ENCODE measurements at regions not wholly inside any gene's neighbourhood (a gene's known extent, or its start where the extent isn't known, plus 50 kb on each side); places are given as distances from the start of the nearest gene placed in this dataset.

DNA sequence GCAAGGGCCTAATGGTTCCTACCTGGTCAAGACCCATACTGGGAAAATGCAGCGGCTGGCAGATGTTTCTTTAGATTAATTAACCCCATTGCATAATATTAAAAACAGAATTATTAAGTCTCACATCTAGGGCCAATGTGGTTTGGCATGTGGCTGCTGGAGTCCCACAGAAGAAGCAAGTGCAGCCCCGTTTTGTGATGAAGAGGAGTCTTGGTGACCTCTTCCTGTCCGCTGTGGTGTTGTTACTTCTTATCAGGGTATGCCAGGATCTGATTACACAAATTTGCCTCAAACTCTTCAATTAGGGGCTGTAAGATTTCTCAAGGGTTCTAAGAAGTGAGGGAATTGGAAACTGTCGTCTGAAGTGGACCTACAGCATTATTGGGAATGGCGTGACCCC, 240.3 kb downstream of the SEC23IP start:
- no peak overlapping the region for H3K27ac ChIP-seq
- no peaks in the 10 kb centered on the region for H3K4me1 ChIP-seq
- WGBS, 2 donors, result 45 to 66% methylated on average over 5 of the region's 5 CpGs
- H3K9me3 ChIP-seq, result no peaks in the 10 kb centered on the region
- TF ChIP-seq, protein P1, sequence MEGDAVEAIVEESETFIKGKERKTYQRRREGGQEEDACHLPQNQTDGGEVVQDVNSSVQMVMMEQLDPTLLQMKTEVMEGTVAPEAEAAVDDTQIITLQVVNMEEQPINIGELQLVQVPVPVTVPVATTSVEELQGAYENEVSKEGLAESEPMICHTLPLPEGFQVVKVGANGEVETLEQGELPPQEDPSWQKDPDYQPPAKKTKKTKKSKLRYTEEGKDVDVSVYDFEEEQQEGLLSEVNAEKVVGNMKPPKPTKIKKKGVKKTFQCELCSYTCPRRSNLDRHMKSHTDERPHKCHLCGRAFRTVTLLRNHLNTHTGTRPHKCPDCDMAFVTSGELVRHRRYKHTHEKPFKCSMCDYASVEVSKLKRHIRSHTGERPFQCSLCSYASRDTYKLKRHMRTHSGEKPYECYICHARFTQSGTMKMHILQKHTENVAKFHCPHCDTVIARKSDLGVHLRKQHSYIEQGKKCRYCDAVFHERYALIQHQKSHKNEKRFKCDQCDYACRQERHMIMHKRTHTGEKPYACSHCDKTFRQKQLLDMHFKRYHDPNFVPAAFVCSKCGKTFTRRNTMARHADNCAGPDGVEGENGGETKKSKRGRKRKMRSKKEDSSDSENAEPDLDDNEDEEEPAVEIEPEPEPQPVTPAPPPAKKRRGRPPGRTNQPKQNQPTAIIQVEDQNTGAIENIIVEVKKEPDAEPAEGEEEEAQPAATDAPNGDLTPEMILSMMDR (IDR thresholded peaks at IDR 0.05), result no peak
- TF ChIP-seq POLR2A (IDR thresholded peaks at IDR 0.05), result no peak
- H3K27me3 ChIP-seq, result no peaks in the 10 kb centered on the region
- H3K36me3 ChIP-seq, result no peaks in the 10 kb centered on the region
- H3K4me3 ChIP-seq (replicated peaks in 1 of 3), result no peak overlapping the region
- no peak for DNase-seq
- intact Hi-C loops (cut with DNase I), result no loop called here

DNA sequence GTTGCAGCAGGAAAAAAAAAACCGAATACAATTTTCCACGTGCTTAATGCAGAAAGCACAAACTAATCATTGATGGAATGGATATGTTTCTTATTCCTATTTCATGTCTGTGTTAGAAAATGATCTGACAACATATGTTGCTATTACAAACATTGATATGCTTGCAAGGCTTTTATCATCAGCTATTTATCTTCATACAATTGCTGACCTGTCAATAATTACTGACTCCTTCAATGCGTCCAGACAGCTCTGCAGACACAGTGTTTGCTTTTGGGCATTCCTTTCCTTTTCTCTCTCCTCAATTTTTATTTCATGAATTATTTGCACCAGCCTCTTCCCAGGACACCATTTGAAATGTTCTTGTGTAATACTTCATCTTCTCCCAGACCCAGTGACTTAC, 246.2 kb downstream of the SEC23IP start:
- H3K27ac ChIP-seq, result no peak overlapping the region
- TF ChIP-seq, protein P1 (IDR thresholded peaks at IDR 0.05), result no peak
- no peak for TF ChIP-seq POLR2A (IDR thresholded peaks at IDR 0.05)
- no peak overlapping the region for H3K4me3 ChIP-seq (replicated peaks in 1 of 3)
- H3K9me3 ChIP-seq, result no peaks in the 10 kb centered on the region
- DNase-seq, result no peak
- intact Hi-C loops (cut with DNase I), result no loop called here
- no peaks in the 10 kb centered on the region for H3K4me1 ChIP-seq
- no peaks in the 10 kb centered on the region for H3K27me3 ChIP-seq
- H3K36me3 ChIP-seq, result no peaks in the 10 kb centered on the region
- WGBS, 2 donors, result 83 to 85% methylated on average over 3 of the region's 3 CpGs

DNA sequence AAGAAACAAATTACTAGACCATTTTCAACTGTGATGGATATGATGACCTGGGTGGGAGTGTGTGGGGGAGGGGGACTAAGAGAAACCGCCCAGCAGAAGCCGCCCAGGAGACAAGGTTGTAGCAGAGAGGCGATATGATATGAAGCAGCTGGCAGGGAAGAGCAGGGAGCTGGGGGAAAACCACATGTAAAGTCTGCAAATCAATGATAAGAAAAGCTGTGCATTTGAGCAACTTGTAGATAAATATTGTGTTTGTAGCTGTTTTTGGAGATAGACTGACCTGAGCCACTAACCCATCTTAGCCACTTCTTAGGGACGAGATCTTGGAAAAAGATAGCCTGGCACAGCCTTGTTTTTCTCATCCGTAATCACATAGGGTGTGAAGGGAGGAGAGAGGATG, 252.6 kb downstream of the SEC23IP start:
- WGBS, 2 donors, result 44 to 55% methylated on average over 5 of the region's 5 CpGs
- H3K27ac ChIP-seq, result no peak overlapping the region
- H3K36me3 ChIP-seq, result no peaks in the 10 kb centered on the region
- no peak for TF ChIP-seq POLR2A (IDR thresholded peaks at IDR 0.05)
- TF ChIP-seq, protein P1 (IDR thresholded peaks at IDR 0.05), result no peak
- H3K9me3 ChIP-seq, result no peaks in the 10 kb centered on the region
- intact Hi-C loops (cut with DNase I), result no loop called here
- no peak overlapping the region for H3K4me3 ChIP-seq (replicated peaks in 1 of 3)
- no peak for DNase-seq
- no peaks in the 10 kb centered on the region for H3K27me3 ChIP-seq
- H3K4me1 ChIP-seq, result no peaks in the 10 kb centered on the region

DNA sequence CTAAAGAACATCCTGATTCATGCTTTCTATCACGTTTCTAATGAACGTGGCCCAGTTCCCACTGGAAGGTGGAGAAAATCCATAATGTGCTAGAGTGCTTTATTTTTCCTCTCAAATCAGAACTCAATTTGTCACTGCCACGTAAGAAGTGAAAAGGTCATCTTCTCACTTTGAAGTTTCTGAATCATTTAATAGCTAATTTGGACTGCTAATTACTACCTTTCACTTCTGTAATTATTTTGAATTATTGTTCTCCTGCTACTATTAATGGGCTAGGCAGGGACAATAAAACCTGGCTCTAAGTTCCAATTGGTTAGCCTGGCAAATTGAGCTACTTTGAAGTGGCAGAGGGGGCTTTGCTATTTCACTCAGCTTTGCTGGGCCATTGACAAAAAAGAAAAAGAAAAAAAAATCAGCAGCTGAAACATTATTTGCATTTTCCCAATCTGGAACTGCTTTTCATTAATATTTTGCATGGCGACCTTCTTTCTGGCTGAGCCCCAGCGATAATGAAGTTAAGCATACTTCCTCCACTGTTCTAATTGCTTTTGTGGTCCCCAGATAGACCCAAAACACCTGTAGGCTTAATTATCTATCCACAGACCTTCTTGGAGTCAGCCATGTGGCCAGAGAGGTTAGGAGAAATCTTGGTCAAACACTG, 264.2 kb downstream of the SEC23IP start:
- Histone ChIP-seq H3K4me1 (no peaks in the 10 kb centered on the region), H3K9me3 (no peaks in the 10 kb centered on the region), H3K27me3 (no peaks in the 10 kb centered on the region), H3K27ac (no peak overlapping the region), H3K4me3 (replicated peaks in 1 of 3) (no peak overlapping the region), H3K36me3 (no peaks in the 10 kb centered on the region)
- no peak for DNase-seq
- WGBS, 2 donors, result 66 to 78% methylated on average over 5 of the region's 5 CpGs
- TF ChIP-seq, protein P1 (IDR thresholded peaks at IDR 0.05), result no peak
- TF ChIP-seq POLR2A (IDR thresholded peaks at IDR 0.05), result no peak
- intact Hi-C loops (cut with DNase I), result no loop called here

DNA sequence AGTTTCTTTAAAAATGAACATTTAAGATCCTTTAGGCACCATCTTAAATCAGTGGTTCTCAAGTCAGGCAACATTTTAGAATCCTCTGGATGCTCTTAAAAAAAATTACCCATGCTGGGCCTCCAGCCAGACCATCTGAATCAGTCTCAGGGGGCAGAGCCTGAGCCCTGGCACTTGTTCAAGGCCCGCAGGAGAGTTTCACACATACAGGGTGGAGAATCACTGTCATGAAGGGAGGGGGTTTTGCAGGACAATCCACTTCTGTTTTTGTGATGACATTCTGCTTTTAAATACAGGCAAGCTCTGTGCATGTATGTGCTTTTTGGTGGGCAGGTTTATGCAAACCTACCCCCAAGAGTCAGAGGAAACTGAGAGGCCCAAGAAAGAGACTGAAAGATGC, 268.6 kb downstream of the SEC23IP start:
- no peaks in the 10 kb centered on the region for H3K9me3 ChIP-seq
- no peaks in the 10 kb centered on the region for H3K36me3 ChIP-seq
- no peaks in the 10 kb centered on the region for H3K27me3 ChIP-seq
- no peak for DNase-seq
- no peak overlapping the region for H3K27ac ChIP-seq
- intact Hi-C loops (cut with DNase I), result no loop called here
- no peak overlapping the region for H3K4me3 ChIP-seq (replicated peaks in 1 of 3)
- WGBS, 2 donors, result 33 to 41% methylated on average over 1 of the region's 1 CpG
- TF ChIP-seq POLR2A (IDR thresholded peaks at IDR 0.05), result no peak
- TF ChIP-seq, protein P1 (IDR thresholded peaks at IDR 0.05), result no peak
- no peaks in the 10 kb centered on the region for H3K4me1 ChIP-seq

Measured in thyroid gland (tissue), 4 donors.